ENCODE measurements at regions not wholly inside any gene's neighbourhood (a gene's known extent, or its start where the extent isn't known, plus 50 kb on each side); places are given as distances from the start of the nearest gene placed in this dataset.

DNA sequence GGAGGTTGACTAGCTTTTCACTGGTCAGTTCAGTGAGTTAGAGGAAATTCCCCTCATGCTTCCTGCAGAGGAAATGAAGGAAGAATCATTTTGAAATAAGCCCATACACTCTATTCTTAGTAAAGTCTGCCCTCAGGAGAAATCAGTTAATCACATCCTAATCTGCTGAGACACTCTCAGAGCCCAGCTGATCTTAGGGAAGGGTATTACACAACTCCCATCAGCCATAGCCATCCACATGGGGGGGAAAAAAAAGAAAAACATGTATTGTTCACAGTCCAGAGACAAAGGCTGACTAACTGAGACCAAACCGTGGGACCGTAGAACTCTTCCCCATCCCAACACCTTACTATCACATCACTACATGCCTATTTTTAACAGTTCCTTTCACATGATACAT lies 722.3 kb downstream of the CDH8 start:
- DNase-seq, result no peak

- no peak for DNase-seq
Measured at GRCh38 chr16:61309386-61309785, 726.9 kb downstream of the CDH8 start.

DNA sequence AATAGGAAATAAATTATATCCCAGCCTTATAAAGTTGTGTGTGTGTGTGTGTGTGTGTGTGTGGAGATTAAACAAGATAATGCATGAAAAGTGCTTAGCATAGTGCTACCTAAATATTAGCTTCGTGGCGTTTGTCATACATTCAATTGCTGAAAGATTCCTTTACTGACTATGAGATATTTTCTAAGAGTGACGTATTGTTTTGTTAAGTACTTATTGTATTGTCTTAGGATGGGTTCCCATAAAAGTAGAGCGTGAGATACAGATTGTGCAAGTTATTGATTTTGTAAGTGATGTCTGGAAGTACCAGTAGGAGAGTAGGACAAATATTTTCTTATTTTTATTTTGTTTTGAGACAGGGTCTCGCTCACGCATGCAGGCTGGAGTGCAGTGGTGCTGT lies 730.0 kb downstream of the CDH8 start:
- no peak for DNase-seq

- DNase-seq, result no peak
Measured at GRCh38 chr16:61296814-61297213, 739.4 kb downstream of the CDH8 start.

GRCh38 chr16:61296305-61296704 lies 739.9 kb downstream of the CDH8 start:
- DNase-seq, result no peak

GRCh38 chr16:61295311-61295710 lies 740.9 kb downstream of the CDH8 start:
- no peak for DNase-seq

DNA sequence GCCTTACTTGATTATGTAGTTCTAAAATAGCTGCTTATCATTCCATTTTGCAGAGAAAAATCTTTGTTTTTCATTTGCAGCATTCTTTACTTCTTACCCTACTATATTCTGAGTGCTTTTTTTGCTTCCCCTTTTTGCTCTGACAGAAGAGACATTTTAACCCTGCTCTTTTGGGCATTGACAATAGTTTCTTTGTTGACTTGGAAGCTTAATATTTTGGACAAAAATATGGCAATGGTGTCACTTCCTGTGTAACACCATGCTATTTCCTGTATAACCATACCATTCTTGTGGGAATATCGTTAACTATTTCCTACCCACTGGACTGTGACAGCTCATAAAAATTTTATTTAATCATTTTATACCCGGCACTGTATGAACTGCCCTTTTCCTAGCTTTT lies 747.1 kb downstream of the CDH8 start:
- no peak for DNase-seq

DNA sequence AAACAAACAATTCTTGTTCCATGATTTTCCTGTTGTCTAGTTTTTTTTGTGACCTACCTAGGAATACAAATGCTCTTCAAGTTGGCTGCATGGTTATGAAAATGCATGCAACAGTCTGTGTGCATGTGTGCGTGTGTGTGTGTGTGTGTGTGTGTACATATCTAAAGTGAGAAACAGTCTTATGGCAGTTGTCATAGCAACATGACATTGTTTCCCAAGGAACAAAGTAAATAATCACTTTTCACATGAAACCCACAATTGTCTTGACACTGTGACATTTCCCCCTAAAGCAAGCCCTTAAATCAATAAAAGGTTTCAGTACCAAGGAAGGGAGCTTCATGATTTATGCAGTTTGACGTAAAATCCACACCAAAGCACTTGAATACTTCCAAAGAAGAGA lies 758.4 kb downstream of the CDH8 start:
- DNase-seq, result no peak

DNA sequence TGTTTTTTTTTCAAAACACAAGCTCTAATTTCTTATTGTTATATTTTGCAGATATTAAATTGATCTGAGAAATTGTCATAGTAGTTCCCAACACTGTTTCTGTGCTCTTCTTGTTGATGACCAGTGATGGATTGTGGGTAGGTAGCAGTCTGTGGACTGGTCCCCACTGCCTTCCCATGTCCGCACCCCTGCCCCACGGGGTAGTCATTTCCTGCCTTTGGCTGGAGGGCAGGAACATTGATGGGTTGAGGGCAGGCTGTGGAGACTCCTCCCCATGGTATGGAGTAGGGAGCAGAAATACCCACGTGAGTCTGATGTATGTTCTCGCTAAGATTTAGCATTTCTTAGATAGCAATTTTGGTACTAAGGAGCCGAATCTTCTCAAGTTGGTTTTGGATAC lies 762.0 kb downstream of the CDH8 start:
- DNase-seq, result no peak

GRCh38 chr16:61270726-61271125 lies 765.5 kb downstream of the CDH8 start:
- no peak for DNase-seq

- no peak for DNase-seq
Measured at GRCh38 chr16:61263400-61263799, 772.8 kb downstream of the CDH8 start.

- no peak for DNase-seq
Measured at GRCh38 chr16:61261315-61261714, 774.9 kb downstream of the CDH8 start.

DNA sequence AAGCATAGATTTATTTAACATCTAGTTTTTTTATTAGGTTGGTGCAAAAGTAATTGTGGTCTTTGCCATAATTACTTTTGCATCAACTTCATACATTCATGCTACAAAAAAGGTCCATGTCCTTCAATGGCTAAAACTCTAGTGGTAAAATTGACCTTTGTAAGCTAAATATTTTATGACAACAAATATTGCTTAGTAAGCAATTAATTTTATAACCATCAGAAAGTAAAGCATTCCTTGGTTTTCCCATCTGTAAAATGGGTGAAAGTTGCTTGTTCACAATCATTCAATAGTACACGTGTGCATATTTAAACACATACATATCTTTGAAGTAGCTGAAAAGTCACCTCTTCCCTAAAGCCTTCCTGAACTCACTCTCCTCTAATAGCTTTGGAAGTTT lies 789.6 kb downstream of the CDH8 start:
- no peak for DNase-seq

GRCh38 chr16:61243954-61244353 lies 792.3 kb downstream of the CDH8 start:
- no peak for DNase-seq

GRCh38 chr16:61237884-61238485 lies 798.3 kb downstream of the CDH8 start:
- no peak for DNase-seq

- no peak for DNase-seq
Measured at GRCh38 chr16:61233713-61234112, 802.5 kb downstream of the CDH8 start.

DNA sequence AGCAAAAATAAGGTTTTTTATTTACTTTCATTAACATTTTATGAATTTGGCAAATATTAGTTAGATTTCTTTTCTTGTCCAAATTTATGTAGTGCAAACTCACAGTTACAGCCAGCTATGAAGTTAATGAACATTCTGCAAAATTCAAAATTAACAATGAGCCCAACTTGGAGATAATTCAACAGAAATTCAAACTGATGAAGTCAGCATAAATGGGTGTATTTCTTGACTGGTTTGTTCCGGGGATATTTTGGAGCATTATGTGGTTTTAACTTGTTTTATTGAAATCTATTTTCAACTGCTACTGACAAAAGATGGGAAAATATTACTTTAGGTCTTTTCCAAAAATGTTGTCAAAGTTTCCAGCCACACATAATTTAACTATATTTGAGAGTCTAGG lies 807.9 kb downstream of the CDH8 start:
- no peak for DNase-seq

DNA sequence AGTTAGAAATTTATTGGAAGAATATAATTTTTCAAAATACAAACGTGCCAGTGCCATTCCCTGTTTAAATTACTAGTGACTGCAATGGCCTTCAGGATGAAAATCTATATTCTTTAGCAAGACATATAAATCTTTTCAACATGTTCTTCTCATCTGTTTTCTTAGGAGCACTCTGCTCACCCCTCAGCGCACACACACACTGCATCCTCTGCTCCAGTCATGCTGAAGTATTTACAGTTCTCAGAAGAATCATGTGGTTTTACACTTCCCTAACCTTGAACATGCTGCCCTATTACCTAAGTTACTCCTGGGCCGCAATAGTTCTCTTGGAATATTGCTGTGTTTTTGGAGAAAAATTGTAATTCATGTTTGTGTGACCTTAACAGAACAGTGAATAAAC lies 820.6 kb downstream of the CDH8 start:
- no peak for DNase-seq

- DNase-seq, result no peak
Measured at GRCh38 chr16:61214780-61215179, 821.5 kb downstream of the CDH8 start.

GRCh38 chr16:61210076-61210475 lies 826.2 kb downstream of the CDH8 start:
- no peak for DNase-seq

- no peak for DNase-seq
Measured at GRCh38 chr16:61195006-61195405, 841.2 kb downstream of the CDH8 start.

GRCh38 chr16:61194573-61194972 lies 841.7 kb downstream of the CDH8 start:
- DNase-seq, result no peak

DNA sequence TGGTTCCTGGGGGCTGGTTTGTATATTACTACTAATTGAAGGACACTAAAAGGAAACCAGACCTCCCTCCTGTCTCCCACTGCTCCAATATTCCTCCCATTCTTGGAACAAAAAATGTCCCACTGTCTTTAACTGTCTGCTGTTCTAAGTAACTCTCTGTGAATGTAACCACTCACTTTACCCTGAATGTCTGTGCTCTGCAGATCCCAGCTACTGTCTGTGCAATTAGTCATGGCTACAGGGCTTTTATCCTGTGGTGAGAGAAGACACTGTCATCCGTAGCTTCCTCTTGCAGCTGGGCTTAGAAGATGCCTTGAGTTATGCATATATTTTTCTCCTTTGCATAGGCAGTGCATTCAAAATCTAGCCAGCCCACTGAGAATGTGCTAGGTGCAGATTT lies 853.8 kb downstream of the CDH8 start:
- DNase-seq, result no peak

GRCh38 chr16:61181982-61182381 lies 854.3 kb downstream of the CDH8 start:
- no peak for DNase-seq

DNA sequence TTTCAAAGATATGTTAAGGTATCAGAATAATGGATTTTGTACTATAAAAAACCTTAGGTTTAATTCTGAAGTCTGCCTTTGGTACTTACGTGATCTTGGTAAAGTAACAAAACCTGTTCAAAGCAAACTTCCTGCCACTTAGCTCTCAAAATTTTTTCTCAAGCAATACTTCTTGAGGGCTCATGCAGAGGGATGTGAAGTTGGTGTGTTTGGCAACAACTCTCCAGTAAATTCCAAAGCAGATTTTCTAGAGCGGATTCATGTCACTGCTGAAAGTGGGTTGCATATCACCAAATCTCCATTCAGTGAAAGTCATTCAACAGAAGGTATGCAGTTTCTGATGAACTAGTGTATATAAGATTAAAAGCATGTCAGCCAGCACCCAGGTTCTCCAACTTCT lies 856.7 kb downstream of the CDH8 start:
- no peak for DNase-seq

GRCh38 chr16:61165797-61166196 lies 870.4 kb downstream of the CDH8 start:
- no peak for DNase-seq

Measured in activated naive CD4-positive, alpha-beta T cell treated with anti-CD3 and anti-CD28 coated beads, Interleukin-2, amount 50 U/mL, for 16 hours (primary cell).